Common myeloid progenitor, CD34-positive (primary cell): ENCODE measurements at regions not wholly inside any gene's neighbourhood (a gene's known extent, or its start where the extent isn't known, plus 50 kb on each side); places are given as distances from the start of the nearest gene placed in this dataset.
A peak's percentile ranks its signal among the peaks of the same experiment; 100 is the strongest.
"Not testable (repeated sequence)": the region's sequence is repeated elsewhere in the genome, so short reads cannot be mapped to it uniquely, and the experiment has no call there.

Source experiments
- CTCF ChIA-PET: fragments of 350-600 bp; sonication (Branson Sonifier 250); formaldehyde crosslinking; loops from one replicate; lab custom pipeline; 2021; ENCODE audit warnings: antibody characterized with exemption; lab: Charles Lee
- POLR2A ChIA-PET: fragments of 350-600 bp; sonication (Branson Sonifier 250); formaldehyde crosslinking; loops from one replicate; lab custom pipeline; 2021; ENCODE audit warnings: antibody characterized with exemption; lab: Charles Lee
- DNase-seq, 3 donors: peaks; one replicate each; pipeline versions ENCODE4 v3.0.0 to v3.0.0-alpha.2; 2013
- H3K27ac ChIP-seq, 2 experiments: 1 replicate in 1 of 2; 2 replicates in 1 of 2; pipeline ENCODE4 v1.7.0; 2013; ENCODE audit warnings: inconsistent platforms in 2 of 2, low read length in 2 of 2, mild to moderate bottlenecking in 2 of 2, low read depth in 1 of 2, moderate library complexity in 1 of 2; ENCODE audit not compliant: severe bottlenecking in 2 of 2, insufficient read depth in 1 of 2, poor library complexity in 1 of 2
- H3K27me3 ChIP-seq, 5 experiments: replicated peaks in 2 of 5; 1 replicate in 3 of 5; 2 replicates in 2 of 5; pipeline versions ENCODE4 v1.6.1 to v1.7.0; 2013; ENCODE audit warnings: low read length in 4 of 5, mild to moderate bottlenecking in 2 of 5, moderate library complexity in 2 of 5, inconsistent platforms in 1 of 5; ENCODE audit not compliant: insufficient read depth in 5 of 5, control insufficient read depth in 4 of 5
- H3K36me3 ChIP-seq, 4 experiments: 1 replicate in 2 of 4; 2 replicates in 2 of 4; pipeline versions ENCODE4 v1.6.1 to v1.7.0; 2013; ENCODE audit warnings: low read length in 3 of 4, control low read depth in 1 of 4, mild to moderate bottlenecking in 1 of 4; ENCODE audit not compliant: control insufficient read depth in 4 of 4, insufficient read depth in 4 of 4
- H3K4me1 ChIP-seq, 4 experiments: 1 replicate in 3 of 4; 2 replicates in 1 of 4; pipeline versions ENCODE4 v1.6.1 to v1.7.1; 2013; ENCODE audit warnings: low read length in 3 of 4, mild to moderate bottlenecking in 3 of 4, control low read depth in 1 of 4, inconsistent platforms in 1 of 4, moderate library complexity in 1 of 4; ENCODE audit not compliant: control insufficient read depth in 4 of 4, insufficient read depth in 4 of 4; ENCODE audit errors: control extremely low read depth in 1 of 4
- H3K4me3 ChIP-seq, 7 experiments: 1 replicate in 4 of 7; 2 replicates in 3 of 7; pipeline versions ENCODE4 v1.5.1 to v1.7.0; 2013; ENCODE audit warnings: mild to moderate bottlenecking in 7 of 7, low read length in 6 of 7, moderate library complexity in 6 of 7, inconsistent platforms in 2 of 7, low read depth in 2 of 7, control low read depth in 1 of 7; ENCODE audit not compliant: insufficient read depth in 4 of 7, control insufficient read depth in 1 of 7; ENCODE audit errors: extremely low read depth in 1 of 7
- H3K9me3 ChIP-seq, 5 experiments: 1 replicate in 4 of 5; 2 replicates in 1 of 5; pipeline versions ENCODE4 v1.6.1 to v1.7.1; 2013; ENCODE audit warnings: low read length in 4 of 5, mild to moderate bottlenecking in 2 of 5, inconsistent platforms in 1 of 5, low read depth in 1 of 5, moderate library complexity in 1 of 5; ENCODE audit not compliant: control insufficient read depth in 4 of 5, insufficient read depth in 2 of 5; ENCODE audit errors: control extremely low read depth in 1 of 5
- WGBS: methylation state at CpG from one replicate; pipeline ENCODE4 v1.1.5; 2013; ENCODE audit not compliant: insufficient coverage; 5-methylcytosine and 5-hydroxymethylcytosine counted together

DNA sequence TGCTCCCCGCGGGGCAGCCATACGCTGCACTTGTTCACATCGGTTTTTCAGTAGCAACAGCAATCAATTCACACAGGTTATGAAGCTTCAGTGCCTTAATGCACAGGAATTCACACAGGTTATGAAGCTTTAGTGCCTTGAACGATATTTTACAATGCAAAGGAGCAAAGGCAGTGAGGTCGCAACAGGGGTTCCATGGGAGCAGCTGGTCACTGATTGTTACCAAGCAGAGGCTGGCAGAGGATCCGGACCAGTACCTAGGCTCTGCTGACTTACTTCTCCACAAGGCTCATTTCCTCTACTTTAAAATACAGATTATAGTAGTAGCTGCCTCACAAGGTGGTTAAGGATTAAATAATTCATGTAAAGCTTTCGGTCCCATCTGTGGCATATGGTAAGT, 95.2 kb upstream of the ODAD2 start:
- CTCF ChIA-PET, result no interaction called here
- peaks cover 0 to 5% (median 0%) of the 10 kb centered on the region in 4 experiments for H3K36me3 ChIP-seq
- WGBS, result 99% methylated on average over 6 of the region's 8 CpGs

DNA sequence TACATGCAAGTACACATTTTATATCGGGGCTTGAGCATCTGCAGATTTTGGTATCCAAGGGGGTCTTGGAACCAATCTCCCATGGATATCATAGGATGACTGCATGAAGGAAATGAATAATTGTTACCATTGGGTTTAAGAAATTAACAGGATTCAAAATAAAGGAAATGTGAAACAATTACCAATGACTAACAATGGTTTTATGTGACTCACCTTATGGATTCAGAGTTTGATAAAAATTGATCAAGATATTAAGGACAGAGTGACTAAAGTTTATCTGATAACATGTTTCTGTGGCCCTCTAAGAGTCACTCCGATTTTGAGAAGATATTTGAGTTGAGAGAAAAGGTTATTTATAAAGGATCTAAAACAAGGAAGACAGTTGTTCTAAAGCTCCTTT, 93.0 kb upstream of the ODAD2 start:
- POLR2A ChIA-PET, result no interaction called here
- WGBS, result 100% methylated on average over 2 of the region's 2 CpGs
- CTCF ChIA-PET, result no interaction called here
- DNase-seq, result no peak
- Histone ChIP-seq H3K27me3 (no peaks in the 10 kb centered on the region), H3K36me3 (peaks cover 0 to 18% (median 5%) of the 10 kb centered on the region in 4 experiments), H3K9me3 (peaks cover 0 to 4% (median 0%) of the 10 kb centered on the region in 5 experiments), H3K4me3 (no peak overlapping the region), H3K27ac (no peak overlapping the region), H3K4me1 (no peaks in the 10 kb centered on the region)

More for the DNA sequence above, 95.2 kb upstream of the ODAD2 start:
- Histone ChIP-seq H3K4me1 (no peaks in the 10 kb centered on the region), H3K4me3 (no peak overlapping the region), H3K27ac (no peak overlapping the region), H3K9me3 (no peaks in the 10 kb centered on the region), H3K27me3 (no peaks in the 10 kb centered on the region)
- POLR2A ChIA-PET, result no interaction called here
- DNase-seq, result no peak

DNA sequence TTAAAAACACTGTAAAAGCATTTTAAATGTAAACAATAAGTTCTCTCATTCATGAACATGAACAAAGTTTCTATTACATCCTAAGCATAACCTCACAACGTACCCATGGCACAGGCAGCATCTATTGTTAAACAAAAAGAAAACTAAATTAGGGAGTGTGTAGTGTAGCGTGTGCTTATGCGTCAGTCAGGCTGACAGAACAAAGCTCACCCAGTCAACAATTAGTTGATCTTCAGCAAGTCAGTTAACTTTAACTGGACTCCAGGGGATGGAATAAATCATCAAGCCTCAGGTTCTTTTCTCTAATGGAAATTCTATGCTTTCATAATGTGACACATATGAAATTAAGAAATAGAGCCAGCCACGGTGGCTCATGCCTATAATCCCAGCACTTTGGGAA, 91.6 kb upstream of the ODAD2 start:
- H3K27me3 ChIP-seq, result no peaks in the 10 kb centered on the region
- CTCF ChIA-PET, result no interaction called here
- peaks cover 0 to 25% (median 7%) of the 10 kb centered on the region in 4 experiments for H3K36me3 ChIP-seq
- no peak overlapping the region for H3K27ac ChIP-seq
- no peak overlapping the region for H3K4me3 ChIP-seq
- WGBS, result 100% methylated on average over 2 of the region's 4 CpGs
- peaks cover 0 to 8% (median 0%) of the 10 kb centered on the region in 5 experiments for H3K9me3 ChIP-seq
- POLR2A ChIA-PET, result interaction anchor here (0.7 kb wide), 1 partner anchor 41 kb away, joined by 3 read pairs; no protein-coding TSS in a partner anchor
- no peaks in the 10 kb centered on the region for H3K4me1 ChIP-seq
- DNase-seq, result no peak

DNA sequence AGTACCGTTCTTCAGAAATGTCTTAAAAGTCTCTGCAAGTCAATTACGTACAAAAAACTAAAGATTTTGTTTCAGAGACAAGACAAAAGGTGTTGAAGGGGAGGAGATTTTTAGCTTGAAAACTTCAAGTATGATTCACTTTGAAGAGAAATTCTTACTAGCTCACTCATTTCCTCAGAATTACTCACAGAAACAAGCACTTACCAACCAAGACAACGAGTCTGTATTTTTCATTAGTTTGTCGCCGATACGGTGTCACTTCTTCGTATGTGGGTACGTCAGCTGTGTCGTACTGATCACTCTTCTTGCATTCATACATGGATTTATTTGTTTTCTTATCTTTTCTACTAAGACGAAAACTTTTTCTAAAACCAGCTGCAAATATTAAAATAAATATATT, 90.6 kb upstream of the ODAD2 start:
- ChIA-PET CTCF (interaction anchor here (0.7 kb wide), 1 partner anchor 392 kb away, joined by 3 read pairs; no protein-coding TSS in a partner anchor), POLR2A (no interaction called here)
- no peak for DNase-seq
- peaks cover 0 to 8% (median 0%) of the 10 kb centered on the region in 5 experiments for H3K9me3 ChIP-seq
- H3K27me3 ChIP-seq, result no peaks in the 10 kb centered on the region
- peaks cover 0 to 29% (median 7%) of the 10 kb centered on the region in 4 experiments for H3K36me3 ChIP-seq
- 94% methylated on average over 7 of the region's 10 CpGs for WGBS
- no peak overlapping the region for H3K4me3 ChIP-seq
- H3K27ac ChIP-seq, result no peak overlapping the region
- H3K4me1 ChIP-seq, result no peaks in the 10 kb centered on the region

DNA sequence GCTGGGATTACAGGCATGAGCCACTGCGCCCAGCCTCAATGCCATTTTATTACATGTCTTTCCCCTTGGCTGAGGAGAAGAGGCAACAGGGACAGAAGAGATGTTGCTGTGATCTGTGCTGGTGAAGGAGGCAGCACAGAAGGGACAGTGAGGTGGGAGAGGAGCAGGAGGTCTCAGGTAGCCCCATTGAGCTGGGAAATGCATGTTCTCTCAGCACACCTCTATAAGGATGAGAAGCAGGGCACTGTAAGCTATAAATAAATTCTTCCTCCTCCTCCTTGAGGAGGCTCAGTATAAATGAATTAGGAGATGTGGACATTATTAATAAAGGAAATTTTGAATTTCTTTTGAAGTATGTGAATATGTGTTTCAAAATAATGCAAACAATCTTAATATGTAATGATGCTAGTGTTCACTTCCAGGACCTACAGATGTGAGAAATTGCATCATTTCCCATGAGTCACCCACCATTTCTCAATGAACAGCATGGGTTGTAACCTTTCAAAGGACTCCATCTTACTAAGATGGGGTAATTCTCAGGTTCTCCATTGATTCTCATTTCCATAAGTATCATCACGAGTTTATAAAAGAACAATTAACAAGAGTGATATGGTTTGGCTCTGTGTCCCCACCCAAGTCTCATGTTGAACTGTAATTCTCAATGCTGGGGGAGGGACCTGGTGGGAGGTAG, 88.9 kb upstream of the ODAD2 start:
- CTCF ChIA-PET, result no interaction called here
- H3K4me3 ChIP-seq, result no peak overlapping the region
- POLR2A ChIA-PET, result interaction anchor here (0.6 kb wide), 1 partner anchor 204 kb away, joined by 4 read pairs; no protein-coding TSS in a partner anchor
- H3K27ac ChIP-seq, result no peak overlapping the region
- WGBS, result no CpG with 5 or more reads among the region's 2 CpGs
- H3K4me1 ChIP-seq, result no peaks in the 10 kb centered on the region
- no peaks in the 10 kb centered on the region for H3K27me3 ChIP-seq
- H3K36me3 ChIP-seq, result peaks cover 0 to 30% (median 7%) of the 10 kb centered on the region in 4 experiments
- DNase-seq, result peak; percentile 9 to 38 (median 18)
- peaks cover 0 to 8% (median 0%) of the 10 kb centered on the region in 5 experiments for H3K9me3 ChIP-seq

DNA sequence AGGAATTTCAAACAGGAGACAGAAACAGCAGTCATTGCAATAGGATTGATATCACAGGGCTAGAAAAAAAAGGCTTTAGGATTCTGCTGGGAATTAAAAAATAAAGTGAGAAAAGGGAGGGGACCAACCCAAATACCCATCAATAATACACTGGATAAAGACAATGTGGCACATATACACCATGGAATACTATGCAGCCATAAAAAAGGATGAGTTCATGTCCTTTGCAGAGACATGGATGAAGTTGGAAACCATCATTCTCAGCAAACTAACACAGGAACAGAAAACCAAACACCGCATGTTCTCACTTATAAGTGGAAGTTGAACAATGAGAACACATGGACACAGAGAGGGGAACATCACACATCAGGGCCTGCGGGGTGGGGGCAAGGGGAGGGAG, 86.9 kb upstream of the ODAD2 start:
- WGBS, result no CpG with 5 or more reads among the region's 2 CpGs
- H3K9me3 ChIP-seq, CTCF ChIA-PET, POLR2A ChIA-PET, H3K4me3 ChIP-seq, H3K4me1 ChIP-seq, H3K27ac ChIP-seq, H3K27me3 ChIP-seq, DNase-seq: not testable (repeated sequence)
- peaks cover 0 to 30% (median 7%) of the 10 kb centered on the region in 4 experiments for H3K36me3 ChIP-seq

DNA sequence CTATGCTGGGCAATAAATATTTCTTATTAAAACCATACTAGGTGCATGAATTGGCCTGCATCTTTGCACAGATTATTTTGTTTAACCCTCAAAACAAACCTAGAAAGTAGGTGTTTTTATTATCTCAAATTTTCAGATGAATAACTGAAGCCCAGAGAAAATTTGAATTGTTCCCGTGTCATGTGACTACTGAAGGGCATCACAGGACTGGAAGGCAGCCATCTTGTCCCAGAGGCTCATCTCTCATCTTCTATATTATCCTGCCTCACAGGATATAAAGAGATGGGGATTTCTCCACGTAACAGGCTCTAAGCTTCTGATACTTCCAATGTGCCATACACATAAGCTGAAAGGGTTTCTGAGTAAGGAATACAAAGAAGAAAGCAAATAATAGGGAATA, 84.0 kb upstream of the ODAD2 start:
- WGBS, result 100% methylated on average over 1 of the region's 2 CpGs
- DNase-seq, result no peak
- no peaks in the 10 kb centered on the region for H3K4me1 ChIP-seq
- POLR2A ChIA-PET, result no interaction called here
- no peaks in the 10 kb centered on the region for H3K27me3 ChIP-seq
- peaks cover 0 to 17% (median 4%) of the 10 kb centered on the region in 4 experiments for H3K36me3 ChIP-seq
- no peak overlapping the region for H3K27ac ChIP-seq
- no peak overlapping the region for H3K4me3 ChIP-seq
- peaks cover 0 to 8% (median 0%) of the 10 kb centered on the region in 5 experiments for H3K9me3 ChIP-seq
- CTCF ChIA-PET, result no interaction called here
